NCI-H2081 (cell line): ENCODE measurements at regions not wholly inside any gene's neighbourhood (a gene's known extent, or its start where the extent isn't known, plus 50 kb on each side); places are given as distances from the start of the nearest gene placed in this dataset.
"Not testable (repeated sequence)": the region's sequence is repeated elsewhere in the genome, so short reads cannot be mapped to it uniquely, and the experiment has no call there.

ENCODE experiments used
- DNase-seq, 2 experiments: peaks; one replicate each; lab custom pipeline; 2025; lab: John Stamatoyannopoulos, UW

DNA sequence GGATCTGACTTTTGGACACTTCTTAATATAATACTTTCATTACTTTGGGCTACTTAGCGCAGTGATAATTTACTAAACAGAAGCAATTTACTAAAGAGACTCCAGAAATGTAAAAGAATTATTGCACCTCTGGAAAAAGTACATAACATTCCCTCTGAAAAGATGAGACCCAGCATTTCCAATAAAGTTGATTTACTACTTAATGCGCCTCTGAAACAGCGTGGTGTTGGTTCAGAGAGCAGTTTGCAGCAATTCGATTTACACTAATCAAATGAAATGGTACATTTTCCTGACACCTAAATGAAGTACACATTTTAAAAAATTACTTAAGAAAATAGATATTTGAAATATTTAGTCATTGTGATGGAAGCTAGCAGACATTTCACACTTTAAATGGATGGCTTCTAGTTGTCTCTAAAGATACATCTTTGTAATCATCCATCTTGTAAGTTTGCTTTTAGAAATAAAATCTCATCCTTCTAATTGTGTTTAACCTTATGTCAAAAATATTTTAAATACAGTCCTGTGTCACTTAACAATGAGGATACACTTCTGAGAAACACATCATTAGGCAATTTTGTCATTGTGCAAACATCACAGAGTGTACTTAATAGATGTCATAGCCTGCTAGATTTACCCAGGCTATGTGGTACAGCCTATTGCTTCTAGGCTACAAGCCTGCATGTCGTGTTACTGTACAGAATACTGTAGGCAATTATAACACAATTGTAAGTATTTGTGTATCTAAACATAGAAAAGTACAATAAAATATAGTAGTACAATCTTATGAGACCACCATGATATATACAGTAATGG is 284.6 kb upstream of the UBE2E3 start:
- DNase-seq: peak; percentile 56 to 94

DNA sequence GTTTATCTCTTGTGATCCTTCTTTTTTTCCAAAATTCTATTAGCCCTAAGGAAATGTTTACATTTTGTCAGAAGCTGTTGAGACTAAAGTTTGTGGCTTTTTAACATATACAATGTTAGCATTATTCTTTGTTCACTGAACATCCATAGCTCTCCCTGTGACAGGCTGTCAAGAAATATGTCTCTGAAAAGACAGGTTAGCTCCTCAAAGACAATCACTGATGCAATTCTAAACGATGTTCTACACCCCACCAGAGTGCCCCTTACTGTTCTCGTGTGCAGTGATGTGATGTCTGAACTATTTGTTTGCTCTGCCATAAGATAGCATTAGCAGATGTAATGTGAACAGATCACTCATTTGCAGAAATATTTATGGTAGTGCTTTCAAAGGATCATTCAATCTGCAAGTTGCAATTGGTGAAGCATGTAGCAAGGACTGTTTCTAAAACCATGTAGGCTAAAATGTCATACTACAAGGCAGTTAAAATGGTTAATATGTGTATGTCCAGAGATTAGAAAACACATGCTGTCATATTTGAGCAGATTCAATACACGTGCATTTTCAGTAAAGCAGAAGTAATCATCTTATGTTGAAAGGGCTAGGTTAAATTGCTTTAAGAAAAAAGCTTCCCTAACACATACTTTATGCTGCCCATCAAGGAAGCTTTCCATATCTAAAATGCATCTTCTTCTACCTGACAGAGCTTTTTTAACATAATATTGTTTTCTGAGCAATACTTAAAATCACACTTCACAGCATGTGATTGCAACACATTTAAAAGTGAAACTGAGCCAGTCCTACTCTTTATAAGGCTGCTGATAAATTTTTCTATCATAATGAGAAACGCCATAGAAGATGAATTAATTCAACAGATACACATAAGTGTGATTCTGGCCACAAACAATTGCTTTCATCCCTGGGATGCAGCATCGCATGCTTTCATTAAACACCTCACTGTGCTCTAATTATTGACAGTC is 285.7 kb upstream of the UBE2E3 start:
- DNase-seq: peak in 1 of 2 experiments; percentile 35

GRCh38 chr2:180692322-180692721 is 288.1 kb upstream of the UBE2E3 start:
- DNase-seq: no peak

DNA sequence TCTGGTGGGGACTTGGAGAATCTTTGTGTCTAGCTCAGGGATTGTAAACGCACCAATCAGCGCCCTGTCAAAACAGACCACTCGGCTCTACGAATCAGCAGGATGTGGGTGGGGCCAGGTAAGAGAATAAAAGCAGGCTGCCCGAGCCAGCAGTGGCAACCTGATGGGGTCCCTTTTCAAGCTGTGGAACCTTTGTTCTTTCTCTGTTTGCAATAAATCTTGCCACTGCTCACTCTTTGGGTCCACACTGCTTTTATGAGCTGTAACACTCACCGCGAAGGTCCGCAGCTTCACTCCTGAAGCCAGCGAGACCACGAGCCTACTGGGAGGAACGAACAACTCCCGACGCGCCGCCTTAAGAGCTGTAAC is 288.6 kb upstream of the UBE2E3 start:
- not testable (repeated sequence) for DNase-seq

DNA sequence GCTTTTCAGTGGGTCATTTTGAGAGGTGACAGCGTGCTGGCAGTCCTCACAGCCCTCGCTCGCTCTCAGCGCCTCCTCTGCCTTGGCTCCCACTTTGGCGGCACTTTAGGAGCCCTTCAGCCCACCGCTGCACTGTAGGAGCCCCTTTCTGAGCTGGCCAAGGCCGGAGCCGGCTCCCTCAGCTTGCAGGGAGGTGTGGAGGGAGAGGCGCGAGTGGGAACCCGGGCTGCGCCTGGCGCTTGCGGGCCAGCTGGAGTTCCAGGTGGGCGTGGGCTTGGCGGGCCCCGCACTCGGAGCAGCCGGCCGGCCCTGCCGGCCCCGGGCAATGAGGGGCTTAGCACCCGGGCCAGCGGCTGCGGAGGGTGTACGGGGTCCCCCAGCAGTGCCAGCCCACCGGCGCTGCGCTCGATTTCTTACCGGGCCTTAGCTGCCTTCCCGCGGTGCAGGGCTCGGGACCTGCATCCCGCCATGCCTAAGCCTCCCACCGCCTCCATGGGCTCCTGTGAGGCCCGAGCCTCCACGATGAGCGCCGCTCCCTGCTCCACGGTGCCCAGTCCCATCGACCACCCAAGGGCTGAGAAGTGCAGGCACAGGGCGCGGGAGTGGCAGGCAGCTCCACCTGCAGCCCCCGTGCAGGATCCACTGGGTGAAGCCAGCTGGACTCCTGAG is 289.1 kb upstream of the UBE2E3 start:
- DNase-seq: not testable (repeated sequence)

GRCh38 chr2:180690611-180691010 is 289.8 kb upstream of the UBE2E3 start:
- DNase-seq: no peak

GRCh38 chr2:180682871-180683270 is 297.5 kb upstream of the UBE2E3 start:
- DNase-seq: no peak

DNA sequence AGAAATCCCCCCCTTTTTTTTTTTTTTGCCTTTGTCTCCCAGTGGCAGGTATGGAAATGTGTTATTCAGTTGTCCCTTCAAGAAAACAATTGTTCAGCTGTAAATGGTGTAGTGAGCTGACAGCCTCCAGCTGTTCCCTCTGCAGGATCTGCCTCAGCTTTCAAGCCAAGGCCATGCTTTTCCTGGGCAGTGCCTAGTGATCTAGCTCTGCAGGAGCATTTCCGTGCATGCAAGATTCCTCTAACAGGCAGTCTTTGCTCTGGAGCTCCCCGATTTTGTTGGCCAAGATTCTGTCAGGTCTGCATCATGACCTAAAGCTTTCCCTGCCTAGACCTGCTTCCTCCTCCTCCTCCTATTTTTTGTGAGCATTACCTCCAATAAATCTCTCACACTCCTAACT is 300.7 kb upstream of the UBE2E3 start:
- peak; percentile 39 to 72 for DNase-seq

DNA sequence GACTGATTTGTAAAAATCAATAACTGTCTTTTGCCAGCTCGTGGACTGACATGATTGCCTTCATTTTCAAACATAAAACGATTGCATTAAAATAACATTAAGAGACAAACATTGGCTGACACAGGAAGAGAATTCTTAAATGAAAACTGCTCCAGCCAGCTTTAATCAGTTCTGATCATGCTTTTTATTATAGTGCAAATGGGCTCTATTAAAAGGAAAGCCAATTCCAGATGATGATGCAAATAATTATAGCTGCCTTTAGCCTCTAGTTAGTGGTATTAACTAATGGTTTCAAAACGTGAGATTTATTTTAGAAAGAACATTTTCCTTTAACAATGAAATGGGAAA is 301.8 kb upstream of the UBE2E3 start:
- no peak for DNase-seq

DNA sequence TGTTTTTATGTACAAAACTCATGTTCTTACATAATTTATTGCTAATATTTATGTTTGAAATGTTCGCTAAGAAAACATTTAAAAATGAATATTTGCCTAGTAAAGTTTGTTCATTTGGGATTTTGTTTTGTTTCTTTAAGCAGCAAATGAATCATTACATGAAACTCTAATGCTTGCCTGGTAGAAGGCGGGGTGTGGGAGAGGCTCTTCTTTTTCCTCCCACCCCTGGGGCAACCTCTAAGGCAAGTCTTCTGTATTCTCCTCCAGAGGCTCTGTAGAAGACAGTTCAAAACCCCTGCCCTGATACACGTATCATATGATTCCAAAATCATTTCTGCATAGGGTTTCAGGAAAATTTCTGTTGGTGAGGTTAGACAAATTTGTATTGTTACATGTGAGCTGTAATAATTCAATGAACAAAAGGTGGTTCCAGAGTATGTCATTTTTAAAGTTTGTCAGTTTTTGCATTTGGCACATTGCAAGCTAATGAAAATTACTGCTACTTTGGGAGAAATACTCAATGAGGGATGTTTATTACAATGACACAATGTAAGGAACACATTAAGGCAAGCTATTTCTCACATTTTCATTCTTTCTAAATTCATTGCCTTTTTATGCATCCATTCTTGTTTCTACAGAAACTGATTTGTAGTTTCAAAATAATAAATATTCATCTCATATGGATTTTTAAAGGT is 302.3 kb upstream of the UBE2E3 start:
- no peak for DNase-seq

GRCh38 chr2:180677200-180677599 is 303.2 kb upstream of the UBE2E3 start:
- DNase-seq: no peak

DNA sequence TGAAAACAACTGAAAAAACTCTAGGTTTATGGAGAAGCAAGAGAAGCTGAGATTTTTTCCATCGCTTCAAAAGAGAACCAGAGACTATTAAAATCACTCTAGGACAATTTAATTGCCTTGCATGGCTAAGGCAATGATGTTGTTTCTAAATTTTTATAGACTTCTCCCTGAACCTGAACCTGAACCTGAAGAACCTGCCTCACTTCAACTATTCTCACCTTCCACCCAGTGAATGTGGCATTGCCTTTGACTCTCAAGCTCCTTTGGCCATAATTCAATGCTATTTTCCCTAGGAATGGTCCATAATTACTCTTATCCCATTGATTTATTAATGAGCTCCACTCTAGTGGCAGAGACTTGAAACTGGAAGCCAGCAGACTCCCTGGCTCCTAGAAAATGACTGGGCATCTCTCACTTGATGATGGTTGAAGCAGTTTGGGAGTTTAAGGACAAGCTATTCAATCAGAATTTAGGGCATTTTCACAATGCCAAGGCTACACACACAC is 303.8 kb upstream of the UBE2E3 start:
- no peak for DNase-seq

DNA sequence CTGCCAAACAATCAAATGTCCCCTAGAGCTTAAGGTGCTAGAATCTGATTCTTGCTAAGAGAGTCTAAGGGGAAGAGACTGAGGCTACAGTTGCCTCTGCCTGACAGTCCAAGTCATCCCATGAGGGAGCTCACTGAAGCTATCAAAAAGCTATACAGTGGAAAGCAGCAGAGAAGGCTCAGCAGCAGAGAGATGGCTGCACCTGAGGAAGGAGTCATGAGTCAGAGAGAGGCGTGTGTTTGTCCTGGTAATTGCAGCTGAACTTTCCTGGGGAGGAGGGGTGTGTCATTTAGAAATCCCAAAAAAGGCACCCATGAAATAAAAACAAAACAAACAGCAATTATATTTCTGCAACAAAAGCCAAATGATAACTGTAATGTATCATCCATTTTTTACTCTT is 305.2 kb upstream of the UBE2E3 start:
- peak in 1 of 2 experiments; percentile 33 for DNase-seq

DNA sequence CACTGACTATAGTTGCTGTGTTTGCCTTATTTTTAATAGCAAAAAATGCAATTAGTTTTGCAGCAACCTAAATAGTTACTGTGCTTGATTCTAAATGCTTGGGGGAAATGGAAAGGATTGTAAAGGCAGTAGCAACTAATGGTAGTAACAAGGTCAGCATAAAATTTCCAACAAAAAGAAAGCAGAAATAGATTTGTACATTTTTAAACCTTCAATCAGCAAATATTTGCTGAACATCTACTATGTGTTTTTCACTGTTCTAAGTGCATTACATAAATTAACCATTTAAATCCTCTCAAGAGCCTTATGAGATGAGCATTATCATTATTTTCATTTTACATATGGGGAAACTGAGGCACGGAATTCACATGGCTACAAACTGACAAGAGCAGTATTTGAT is 308.0 kb upstream of the UBE2E3 start:
- no peak for DNase-seq

DNA sequence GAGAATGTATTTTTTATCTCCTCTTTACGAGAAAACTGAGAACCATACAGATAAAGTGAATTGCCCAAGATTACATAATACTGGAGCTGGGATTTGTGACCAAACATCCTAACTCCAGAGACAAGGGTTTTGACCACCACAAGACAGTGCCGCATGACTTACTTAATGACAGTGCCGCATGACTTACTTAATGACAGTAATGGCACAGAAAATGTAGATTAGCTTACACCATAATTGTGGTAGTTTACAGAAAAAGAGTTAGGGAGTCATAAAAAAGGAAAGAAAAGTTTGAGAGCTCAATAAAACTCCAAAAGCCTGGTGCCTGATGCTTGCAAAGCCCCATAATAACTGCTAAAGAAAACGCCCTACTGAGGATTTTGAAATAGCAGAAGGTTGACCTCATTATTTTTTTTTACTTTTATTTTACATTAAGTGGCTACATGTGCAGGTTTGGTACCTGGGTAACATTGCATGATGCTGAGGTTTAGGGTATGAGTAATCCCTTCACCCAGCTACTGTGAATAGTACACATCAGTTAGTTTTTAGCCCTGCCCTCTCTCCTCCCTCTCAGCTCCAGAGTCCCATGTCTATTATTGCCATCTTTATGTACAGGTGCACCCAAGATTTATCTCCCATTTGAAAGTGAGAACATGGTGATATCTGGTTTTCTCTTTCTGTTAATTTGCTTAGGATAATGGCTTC is 310.0 kb upstream of the UBE2E3 start:
- no peak for DNase-seq

DNA sequence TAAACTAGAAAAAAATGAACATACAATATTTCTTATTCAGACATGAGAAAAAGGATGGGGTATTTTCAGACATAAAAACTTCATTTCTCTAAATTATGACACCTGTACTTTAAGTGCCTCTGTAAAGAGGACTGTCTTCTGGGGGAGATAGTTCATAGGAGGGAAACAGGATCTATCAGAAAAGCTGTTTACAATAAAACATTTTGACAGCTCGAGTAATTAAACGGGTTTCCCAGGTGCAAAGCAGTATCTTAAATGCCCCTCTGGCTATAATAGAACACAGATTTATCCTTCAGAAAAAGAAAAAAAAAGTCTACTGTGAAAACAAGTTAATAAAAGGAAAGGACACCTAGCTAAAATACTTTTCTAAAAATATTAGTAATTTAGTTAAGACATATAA is 311.4 kb upstream of the UBE2E3 start:
- DNase-seq: peak in 1 of 2 experiments; percentile 70

- no peak for DNase-seq
Measured at GRCh38 chr2:180664507-180664906, 315.9 kb upstream of the UBE2E3 start.

- no peak for DNase-seq
Measured at GRCh38 chr2:180662941-180663471, 317.4 kb upstream of the UBE2E3 start.

GRCh38 chr2:180662521-180662920 is 317.9 kb upstream of the UBE2E3 start:
- no peak for DNase-seq

- no peak for DNase-seq
Measured at GRCh38 chr2:180661686-180662030, 318.7 kb upstream of the UBE2E3 start.
